H9 (cell line): ENCODE measurements at regions not wholly inside any gene's neighbourhood (a gene's known extent, or its start where the extent isn't known, plus 50 kb on each side); places are given as distances from the start of the nearest gene placed in this dataset.
A peak's percentile ranks its signal among the peaks of the same experiment; 100 is the strongest.

Experiments
- DNase-seq: peaks from one replicate; pipeline ENCODE4 v3.0.0-alpha.2; 2017
- H2AFZ ChIP-seq: one replicate; pipeline ENCODE4 v1.6.1; 2013; ENCODE audit warnings: mild to moderate bottlenecking, low read length, control low read depth, moderate library complexity
- H2AK5ac ChIP-seq: 2 replicates; pipeline ENCODE4 v1.6.1; 2013; ENCODE audit warnings: low read length, control low read depth, mixed read lengths; ENCODE audit not compliant: insufficient read length
- H2BK120ac ChIP-seq: one replicate; pipeline ENCODE4 v1.6.1; 2013; ENCODE audit warnings: low read depth, mild to moderate bottlenecking, low read length, control low read depth, inconsistent platforms; ENCODE audit not compliant: poor library complexity, severe bottlenecking
- H2BK12ac ChIP-seq: 2 replicates; pipeline ENCODE4 v1.6.1; 2013; ENCODE audit warnings: low read length, control low read depth, mixed read lengths, low read depth; ENCODE audit not compliant: insufficient read length
- H2BK15ac ChIP-seq: 2 replicates; pipeline ENCODE4 v1.6.1; 2013; ENCODE audit warnings: low read depth, low read length, control low read depth
- H2BK20ac ChIP-seq: one replicate; pipeline ENCODE4 v1.6.1; 2013; ENCODE audit warnings: low read depth, mild to moderate bottlenecking, low read length, control low read depth, inconsistent platforms; ENCODE audit not compliant: poor library complexity, severe bottlenecking
- H2BK5ac ChIP-seq: 2 replicates; pipeline ENCODE4 v1.6.1; 2013; ENCODE audit warnings: low read length, control low read depth, mixed read lengths; ENCODE audit not compliant: insufficient read length
- H3K14ac ChIP-seq: 2 replicates; pipeline ENCODE4 v1.6.1; 2013; ENCODE audit warnings: low read length, control low read depth; ENCODE audit not compliant: insufficient read depth
- H3K18ac ChIP-seq: 2 replicates; pipeline ENCODE4 v1.6.1; 2013; ENCODE audit warnings: low read depth, mild to moderate bottlenecking, mixed read lengths, low read length, control low read depth; ENCODE audit not compliant: insufficient read length
- H3K23ac ChIP-seq: 2 replicates; pipeline ENCODE4 v1.6.1; 2013; ENCODE audit warnings: low read length, control low read depth, mixed read lengths, low read depth; ENCODE audit not compliant: insufficient read length
- H3K23me2 ChIP-seq: 2 replicates; pipeline ENCODE4 v1.6.1; 2013; ENCODE audit warnings: low read depth, mild to moderate bottlenecking, mixed read lengths, low read length, control low read depth; ENCODE audit not compliant: insufficient read length, poor library complexity, severe bottlenecking
- H3K27ac ChIP-seq: 2 replicates; pipeline ENCODE4 v1.5.1; 2013; ENCODE audit warnings: low read length, control low read depth, mixed read lengths, low read depth; ENCODE audit not compliant: insufficient read length
- H3K27me3 ChIP-seq: 2 replicates; pipeline ENCODE4 v1.6.1; 2013; ENCODE audit warnings: low read length, control low read depth, inconsistent platforms; ENCODE audit not compliant: insufficient read depth
- H3K4ac ChIP-seq: 2 replicates; pipeline ENCODE4 v1.6.1; 2013; ENCODE audit warnings: low read depth, mild to moderate bottlenecking, control low read depth, inconsistent platforms, low read length, moderate library complexity
- H3K4me1 ChIP-seq: 2 replicates; pipeline ENCODE4 v1.6.1; 2013; ENCODE audit warnings: low read length, control low read depth, inconsistent platforms; ENCODE audit not compliant: insufficient read depth
- H3K4me2 ChIP-seq: 2 replicates; pipeline ENCODE4 v1.6.1; 2013; ENCODE audit warnings: low read length, control low read depth, mixed read lengths; ENCODE audit not compliant: insufficient read length, insufficient read depth
- H3K56ac ChIP-seq: 2 replicates; pipeline ENCODE4 v1.6.1; 2013; ENCODE audit warnings: low read depth, mild to moderate bottlenecking, mixed read lengths, low read length, control low read depth; ENCODE audit not compliant: insufficient read length
- H3K79me1 ChIP-seq: 2 replicates; pipeline ENCODE4 v1.6.1; 2013; ENCODE audit warnings: low read depth, mild to moderate bottlenecking, moderate library complexity, low read length, control low read depth, inconsistent platforms; ENCODE audit not compliant: insufficient read depth, poor library complexity, severe bottlenecking
- H3K79me2 ChIP-seq: 2 replicates; pipeline ENCODE4 v1.6.1; 2013; ENCODE audit warnings: low read length, control low read depth, inconsistent platforms; ENCODE audit not compliant: insufficient read depth
- H3K9ac ChIP-seq: 2 replicates; pipeline ENCODE4 v1.6.1; 2013; ENCODE audit warnings: low read length, control low read depth, mixed read lengths; ENCODE audit not compliant: insufficient read length; ENCODE audit errors: extremely low read depth
- H3K9me3 ChIP-seq: one replicate; pipeline ENCODE4 v1.6.1; 2013; ENCODE audit warnings: low read depth, low read length, inconsistent platforms; ENCODE audit not compliant: control insufficient read depth
- H3T11ph ChIP-seq: one replicate; pipeline ENCODE4 v1.6.1; 2013; ENCODE audit warnings: mild to moderate bottlenecking, low read length, control low read depth, inconsistent platforms
- H4K20me1 ChIP-seq: one replicate; pipeline ENCODE4 v1.6.1; 2013; ENCODE audit not compliant: control insufficient read depth, insufficient read length, insufficient read depth
- H4K5ac ChIP-seq: 2 replicates; pipeline ENCODE4 v1.6.1; 2013; ENCODE audit warnings: low read depth, mild to moderate bottlenecking, mixed read lengths, low read length, control low read depth; ENCODE audit not compliant: insufficient read length
- H4K8ac ChIP-seq: replicated peaks from 2 replicates; pipeline ENCODE4 v1.6.1; 2013; ENCODE audit warnings: low read length, control low read depth, mixed read lengths, low read depth; ENCODE audit not compliant: insufficient read length
- H4K91ac ChIP-seq: 2 replicates; pipeline ENCODE4 v1.6.1; 2013; ENCODE audit warnings: low read depth, mild to moderate bottlenecking, moderate library complexity, mixed read lengths, low read length, control low read depth; ENCODE audit not compliant: insufficient read length
- H3K27ac Mint-ChIP-seq, 3 experiments: 2 replicates in 2 of 3; 3 replicates in 1 of 3; pipeline ENCODE4 v1.8.0; 2020 to 2021; ENCODE audit warnings: mixed read lengths in 3 of 3, mild to moderate bottlenecking in 1 of 3, moderate library complexity in 1 of 3
- H3K27me3 Mint-ChIP-seq: 2 replicates; pipeline ENCODE4 v1.8.0; 2021; ENCODE audit warnings: low read depth, mild to moderate bottlenecking, moderate library complexity, mixed read lengths
- H3K36me3 Mint-ChIP-seq, 3 experiments: 2 replicates in 2 of 3; 3 replicates in 1 of 3; pipeline ENCODE4 v1.8.0; 2020 to 2021; ENCODE audit warnings: low read depth in 3 of 3, mixed read lengths in 3 of 3; ENCODE audit not compliant: insufficient read depth in 1 of 3
- H3K4me1 Mint-ChIP-seq, 2 experiments: 2 replicates each; pipeline ENCODE4 v1.8.0; 2020; ENCODE audit warnings: mixed read lengths in 2 of 2
- H3K4me3 Mint-ChIP-seq, 2 experiments: 2 replicates in 1 of 2; 3 replicates in 1 of 2; pipeline ENCODE4 v1.8.0; 2020 to 2021; ENCODE audit warnings: mild to moderate bottlenecking in 2 of 2, mixed read lengths in 2 of 2, moderate library complexity in 1 of 2
- H3K9me3 Mint-ChIP-seq, 2 experiments: 2 replicates in 1 of 2; 3 replicates in 1 of 2; pipeline ENCODE4 v1.8.0; 2020; ENCODE audit warnings: mild to moderate bottlenecking in 2 of 2, mixed read lengths in 2 of 2, moderate library complexity in 1 of 2
- WGBS: extraction: QIAGEN DNeasy Blood & Tissue Kit; methylation state at CpG from one replicate; pipeline ENCODE4 v1.1.7; 2013; ENCODE audit warnings: missing lambda C conversion rate, low lambda C conversion rate, mixed read lengths; ENCODE audit not compliant: insufficient read length; ENCODE audit errors: extremely low coverage; 5-methylcytosine and 5-hydroxymethylcytosine counted together
- TF ChIP-seq, protein P1 (sequence below): fragments of 200-600 bp; sonication (generic); conservative IDR thresholded peaks from 3 replicates; pipeline ENCODE4 v1.8.0; 2021; ENCODE audit warnings: antibody characterized with exemption, mild to moderate bottlenecking

DNA sequence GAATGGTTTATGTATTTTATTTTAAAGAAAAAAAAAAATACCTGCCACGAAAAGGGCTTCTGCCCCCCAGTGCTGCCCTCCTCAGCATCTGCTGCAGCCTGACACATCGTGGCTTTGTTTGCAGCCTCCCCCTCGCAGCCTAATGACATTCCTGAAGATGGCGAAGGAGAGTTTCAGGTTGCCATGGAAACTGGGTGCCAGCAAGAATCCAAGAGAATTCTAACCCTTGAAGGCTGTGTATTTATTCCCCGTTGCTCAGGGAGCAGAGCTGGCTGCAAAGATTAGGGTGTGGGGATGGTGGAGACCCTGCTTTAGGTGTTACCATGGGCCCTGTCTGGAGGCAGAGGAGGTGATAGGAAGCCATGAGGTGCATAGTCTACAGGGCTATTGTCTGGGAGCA, 126.6 kb downstream of the NSG2 start:
- no peak overlapping the region for H2AK5ac ChIP-seq
- DNase-seq = peak; percentile 43
- H2BK20ac ChIP-seq = no peak overlapping the region
- Mint-ChIP-seq H3K27me3 (peaks cover 10% of the 10 kb centered on the region), H3K36me3 (no peaks in the 10 kb centered on the region; a peak in 1 of 7 replicates), H3K4me1 (peaks cover 3 to 5% of the 10 kb centered on the region in 2 experiments; a peak in 3 of 4 replicates), H3K27ac (no peak overlapping the region), H3K4me3 (no peak overlapping the region), H3K9me3 (peaks cover 2 to 8% of the 10 kb centered on the region in 2 experiments; a peak in 3 of 5 replicates)
- no peak overlapping the region for H2AFZ ChIP-seq
- H3K4me2 ChIP-seq = no peak overlapping the region
- no peak overlapping the region for H2BK120ac ChIP-seq
- H3K9ac ChIP-seq = no peak overlapping the region
- no peaks in the 10 kb centered on the region for H3K79me2 ChIP-seq
- no peak overlapping the region for H3K18ac ChIP-seq
- H3K27ac ChIP-seq = no peak overlapping the region
- TF ChIP-seq, protein P1, sequence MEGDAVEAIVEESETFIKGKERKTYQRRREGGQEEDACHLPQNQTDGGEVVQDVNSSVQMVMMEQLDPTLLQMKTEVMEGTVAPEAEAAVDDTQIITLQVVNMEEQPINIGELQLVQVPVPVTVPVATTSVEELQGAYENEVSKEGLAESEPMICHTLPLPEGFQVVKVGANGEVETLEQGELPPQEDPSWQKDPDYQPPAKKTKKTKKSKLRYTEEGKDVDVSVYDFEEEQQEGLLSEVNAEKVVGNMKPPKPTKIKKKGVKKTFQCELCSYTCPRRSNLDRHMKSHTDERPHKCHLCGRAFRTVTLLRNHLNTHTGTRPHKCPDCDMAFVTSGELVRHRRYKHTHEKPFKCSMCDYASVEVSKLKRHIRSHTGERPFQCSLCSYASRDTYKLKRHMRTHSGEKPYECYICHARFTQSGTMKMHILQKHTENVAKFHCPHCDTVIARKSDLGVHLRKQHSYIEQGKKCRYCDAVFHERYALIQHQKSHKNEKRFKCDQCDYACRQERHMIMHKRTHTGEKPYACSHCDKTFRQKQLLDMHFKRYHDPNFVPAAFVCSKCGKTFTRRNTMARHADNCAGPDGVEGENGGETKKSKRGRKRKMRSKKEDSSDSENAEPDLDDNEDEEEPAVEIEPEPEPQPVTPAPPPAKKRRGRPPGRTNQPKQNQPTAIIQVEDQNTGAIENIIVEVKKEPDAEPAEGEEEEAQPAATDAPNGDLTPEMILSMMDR = 0 out of 3 replicates have a peak, but pooled peaks have one; percentile 25
- no peak overlapping the region for H2BK5ac ChIP-seq
- no peak overlapping the region for H3K4ac ChIP-seq
- no peaks in the 10 kb centered on the region for H3K4me1 ChIP-seq
- no peak overlapping the region for H3K56ac ChIP-seq
- H3K14ac ChIP-seq = no peak overlapping the region
- WGBS = no CpG with 5 or more reads among the region's 5 CpGs
- no peaks in the 10 kb centered on the region for H3K27me3 ChIP-seq
- H4K5ac ChIP-seq = no peak overlapping the region
- no peaks in the 10 kb centered on the region for H4K20me1 ChIP-seq
- no peaks in the 10 kb centered on the region for H3K23me2 ChIP-seq
- no peaks in the 10 kb centered on the region for H3K79me1 ChIP-seq
- no peak overlapping the region for H4K8ac ChIP-seq
- H2BK12ac ChIP-seq = no peak overlapping the region
- no peak overlapping the region for H3T11ph ChIP-seq
- H4K91ac ChIP-seq = no peak overlapping the region
- no peaks in the 10 kb centered on the region for H3K9me3 ChIP-seq
- H2BK15ac ChIP-seq = no peak overlapping the region
- no peak overlapping the region for H3K23ac ChIP-seq
